HEK293 (cell line): ENCODE measurements at regions not wholly inside any gene's neighbourhood (a gene's known extent, or its start where the extent isn't known, plus 50 kb on each side); places are given as distances from the start of the nearest gene placed in this dataset.

Source experiments
- CTCF ChIP-seq: fragments of 450-650 bp; formaldehyde crosslinking; IDR thresholded peaks from 2 replicates; pipeline ENCODE4 v1.5.1; 2016; ENCODE audit warnings: missing biosample characterization, missing genetic modification characterization
- ZNF138 ChIP-seq: fragments of 450-650 bp; formaldehyde crosslinking; IDR thresholded peaks from 2 replicates; pipeline ENCODE4 v1.5.1; 2016; ENCODE audit warnings: missing biosample characterization, missing genetic modification characterization, borderline replicate concordance
- ZNF211 ChIP-seq: fragments of 450-650 bp; formaldehyde crosslinking; IDR thresholded peaks from 2 replicates; pipeline ENCODE4 v1.5.1; 2016; ENCODE audit warnings: low read depth, missing biosample characterization, missing genetic modification characterization
- TF ChIP-seq, protein P1 (sequence below): fragments of 450-650 bp; formaldehyde crosslinking; IDR thresholded peaks from 2 replicates; pipeline ENCODE4 v1.5.1; 2016; ENCODE audit warnings: missing biosample characterization, missing genetic modification characterization, low read depth
- TF ChIP-seq, protein P2 (sequence below): fragments of 450-650 bp; formaldehyde crosslinking; IDR thresholded peaks from 2 replicates; pipeline ENCODE4 v1.5.1; 2016; ENCODE audit warnings: missing biosample characterization, missing genetic modification characterization, borderline replicate concordance
- TF ChIP-seq, protein P3 (sequence below): fragments of 450-650 bp; formaldehyde crosslinking; IDR thresholded peaks from 2 replicates; pipeline ENCODE4 v1.5.1; 2016; ENCODE audit warnings: missing biosample characterization, missing genetic modification characterization

GRCh38 chr7:120221666-120222065 is 51.3 kb upstream of the KCND2 start:
- TF ChIP-seq, protein P1, sequence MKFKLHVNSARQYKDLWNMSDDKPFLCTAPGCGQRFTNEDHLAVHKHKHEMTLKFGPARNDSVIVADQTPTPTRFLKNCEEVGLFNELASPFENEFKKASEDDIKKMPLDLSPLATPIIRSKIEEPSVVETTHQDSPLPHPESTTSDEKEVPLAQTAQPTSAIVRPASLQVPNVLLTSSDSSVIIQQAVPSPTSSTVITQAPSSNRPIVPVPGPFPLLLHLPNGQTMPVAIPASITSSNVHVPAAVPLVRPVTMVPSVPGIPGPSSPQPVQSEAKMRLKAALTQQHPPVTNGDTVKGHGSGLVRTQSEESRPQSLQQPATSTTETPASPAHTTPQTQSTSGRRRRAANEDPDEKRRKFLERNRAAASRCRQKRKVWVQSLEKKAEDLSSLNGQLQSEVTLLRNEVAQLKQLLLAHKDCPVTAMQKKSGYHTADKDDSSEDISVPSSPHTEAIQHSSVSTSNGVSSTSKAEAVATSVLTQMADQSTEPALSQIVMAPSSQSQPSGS: no peak
- TF ChIP-seq CTCF (tag by site-specific recombination) (no peak), ZNF138 (tag by site-specific recombination) (no peak), ZNF211 (tag by site-specific recombination) (no peak)
- TF ChIP-seq, protein P2, sequence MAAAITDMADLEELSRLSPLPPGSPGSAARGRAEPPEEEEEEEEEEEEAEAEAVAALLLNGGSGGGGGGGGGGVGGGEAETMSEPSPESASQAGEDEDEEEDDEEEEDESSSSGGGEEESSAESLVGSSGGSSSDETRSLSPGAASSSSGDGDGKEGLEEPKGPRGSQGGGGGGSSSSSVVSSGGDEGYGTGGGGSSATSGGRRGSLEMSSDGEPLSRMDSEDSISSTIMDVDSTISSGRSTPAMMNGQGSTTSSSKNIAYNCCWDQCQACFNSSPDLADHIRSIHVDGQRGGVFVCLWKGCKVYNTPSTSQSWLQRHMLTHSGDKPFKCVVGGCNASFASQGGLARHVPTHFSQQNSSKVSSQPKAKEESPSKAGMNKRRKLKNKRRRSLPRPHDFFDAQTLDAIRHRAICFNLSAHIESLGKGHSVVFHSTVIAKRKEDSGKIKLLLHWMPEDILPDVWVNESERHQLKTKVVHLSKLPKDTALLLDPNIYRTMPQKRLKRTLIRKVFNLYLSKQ (tag by site-specific recombination): no peak
- TF ChIP-seq, protein P3, sequence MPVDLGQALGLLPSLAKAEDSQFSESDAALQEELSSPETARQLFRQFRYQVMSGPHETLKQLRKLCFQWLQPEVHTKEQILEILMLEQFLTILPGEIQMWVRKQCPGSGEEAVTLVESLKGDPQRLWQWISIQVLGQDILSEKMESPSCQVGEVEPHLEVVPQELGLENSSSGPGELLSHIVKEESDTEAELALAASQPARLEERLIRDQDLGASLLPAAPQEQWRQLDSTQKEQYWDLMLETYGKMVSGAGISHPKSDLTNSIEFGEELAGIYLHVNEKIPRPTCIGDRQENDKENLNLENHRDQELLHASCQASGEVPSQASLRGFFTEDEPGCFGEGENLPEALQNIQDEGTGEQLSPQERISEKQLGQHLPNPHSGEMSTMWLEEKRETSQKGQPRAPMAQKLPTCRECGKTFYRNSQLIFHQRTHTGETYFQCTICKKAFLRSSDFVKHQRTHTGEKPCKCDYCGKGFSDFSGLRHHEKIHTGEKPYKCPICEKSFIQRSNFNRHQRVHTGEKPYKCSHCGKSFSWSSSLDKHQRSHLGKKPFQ (tag by site-specific recombination): no peak
